Left renal cortex interstitium (tissue), 4 donors: ENCODE measurements at regions not wholly inside any gene's neighbourhood (a gene's known extent, or its start where the extent isn't known, plus 50 kb on each side); places are given as distances from the start of the nearest gene placed in this dataset.

ENCODE experiments used
- DNase-seq, 4 donors: peaks; one replicate each; pipeline ENCODE4 v3.0.0-alpha.2; 2013; ENCODE audit warnings: low read depth in 4 of 4, low spot score in 2 of 4, missing footprints in 1 of 4

DNA sequence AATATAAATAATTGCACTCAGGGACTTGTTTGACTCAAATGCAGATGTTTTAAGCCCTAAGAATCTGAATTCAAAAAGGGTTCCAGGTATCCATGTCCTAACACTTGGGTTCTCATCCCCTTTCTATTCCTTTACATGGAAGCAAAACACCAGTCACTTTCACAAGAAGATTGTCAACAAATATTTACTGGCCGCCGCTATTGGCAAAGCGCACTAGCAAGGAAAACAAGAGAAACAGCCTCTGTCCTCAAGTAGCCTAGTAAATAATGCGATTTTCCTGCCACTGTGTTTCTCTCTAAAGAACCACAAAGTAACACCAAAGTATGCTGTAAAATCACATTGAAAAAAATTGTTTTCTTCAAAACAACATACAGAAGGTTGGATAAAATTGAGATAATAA lies 66.7 kb upstream of the EZH2 start:
- DNase-seq: no peak

DNA sequence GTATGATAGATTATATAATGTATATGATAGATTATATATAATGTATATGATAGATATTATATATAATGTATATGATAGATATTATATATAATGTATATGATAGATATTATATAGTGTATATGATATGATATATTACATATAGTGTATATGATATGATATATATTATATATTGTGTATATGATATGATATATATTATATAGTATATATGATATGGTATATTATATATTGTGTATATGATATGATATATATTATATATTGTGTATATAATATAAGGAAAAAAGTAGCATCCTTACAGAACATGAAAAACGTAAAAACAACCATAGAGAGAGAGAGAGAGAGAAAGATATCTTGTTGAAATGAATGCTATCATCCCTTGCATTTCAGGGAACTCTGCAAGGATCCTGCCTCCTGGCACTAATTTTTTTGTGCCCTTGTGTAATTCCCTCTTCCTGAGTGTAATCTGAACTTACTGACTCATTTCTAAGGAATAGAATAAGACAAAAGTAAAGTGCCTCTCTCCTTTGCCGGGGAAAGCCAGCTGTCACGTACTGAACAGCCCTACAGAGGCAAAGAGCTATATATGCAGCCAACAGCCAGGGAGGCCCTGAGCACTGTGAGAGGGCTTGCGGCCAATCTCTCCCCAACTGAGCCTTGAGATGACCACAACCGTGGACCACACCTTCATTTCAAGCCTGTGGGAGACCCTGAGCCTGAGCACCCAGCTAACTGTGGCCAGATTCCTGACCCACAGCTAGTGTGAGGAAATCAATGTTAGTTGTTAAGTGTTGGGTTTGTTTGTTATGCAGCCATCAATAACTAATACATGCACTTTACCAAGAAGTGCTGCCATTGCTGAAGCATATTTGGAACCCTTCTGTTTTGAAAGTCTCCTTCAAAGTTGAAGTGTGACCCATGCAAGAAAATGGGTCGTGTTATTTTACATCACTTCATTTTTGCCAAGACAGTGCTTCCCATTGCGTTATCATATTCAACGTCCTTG lies 61.1 kb upstream of the EZH2 start:
- DNase-seq: no peak

DNA sequence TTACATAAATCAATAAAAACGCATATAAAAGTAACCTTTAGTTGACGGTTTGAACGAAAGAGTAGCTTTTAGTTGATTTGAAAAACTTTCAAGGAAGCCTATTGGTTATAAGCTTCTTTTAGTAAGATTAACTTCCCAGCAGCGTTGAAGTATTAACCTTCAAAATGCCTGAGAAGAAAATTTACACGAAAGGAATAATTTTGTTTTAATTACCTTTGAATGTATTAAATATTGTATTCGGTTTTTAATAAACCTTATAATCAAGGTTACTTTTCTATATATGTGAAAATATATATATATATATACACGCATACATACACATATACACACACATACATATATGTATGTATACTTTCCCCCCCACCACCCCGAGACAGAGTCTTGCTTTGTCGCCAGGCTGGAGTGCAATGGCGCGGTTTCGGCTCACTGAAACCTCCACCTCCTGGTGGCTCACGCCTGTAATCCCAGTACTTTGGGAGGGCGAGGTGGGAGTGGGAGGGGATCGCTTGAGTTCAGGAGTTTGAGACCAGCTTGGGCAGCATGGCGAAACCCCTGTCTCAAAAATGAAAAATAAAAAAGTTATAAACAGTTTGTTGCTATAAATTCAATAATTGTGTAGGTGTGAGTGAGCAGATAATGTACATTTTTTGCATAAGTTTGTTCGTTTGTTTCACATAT lies 57.6 kb upstream of the EZH2 start:
- no peak for DNase-seq

DNA sequence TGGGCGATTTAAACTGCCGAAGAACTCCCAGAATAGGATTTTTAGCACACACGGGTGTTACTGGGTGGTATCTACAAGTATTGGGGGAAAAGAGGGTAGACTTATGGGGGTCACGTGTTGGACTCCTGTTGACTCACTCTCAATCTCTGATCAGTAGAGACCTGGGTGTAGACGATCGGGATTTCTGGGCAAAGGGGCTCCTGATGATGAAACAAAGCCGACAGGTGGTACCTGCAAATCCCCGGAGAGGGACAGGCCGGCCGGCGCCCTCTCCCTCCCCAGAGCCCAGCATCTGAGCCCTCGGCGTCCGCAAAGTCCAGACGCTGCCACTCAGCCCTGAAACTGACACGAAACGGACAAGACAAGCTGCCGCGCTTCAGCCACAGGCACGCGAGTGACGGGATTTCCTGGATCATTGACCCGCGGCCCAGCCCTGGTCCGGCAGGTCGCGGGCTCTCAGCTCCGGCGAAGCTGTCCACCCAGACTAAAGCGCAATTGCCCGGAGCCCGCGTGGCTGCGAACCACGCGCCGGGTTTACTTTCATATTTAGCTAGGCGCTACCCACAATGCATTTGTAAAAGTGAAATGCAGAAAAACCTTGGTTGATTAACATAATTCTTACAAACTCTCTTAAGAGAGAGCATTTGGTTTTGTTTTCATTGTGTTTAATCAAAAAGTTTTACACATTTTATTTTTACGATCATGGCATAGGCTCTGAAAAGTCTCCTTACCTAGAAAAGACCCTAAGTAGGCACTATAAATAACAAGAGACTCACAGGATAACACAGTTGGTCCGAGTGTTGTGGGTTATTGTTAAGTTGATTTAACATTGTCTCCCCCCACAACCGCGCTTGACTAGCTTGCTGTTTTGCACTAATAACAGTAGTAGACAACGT lies 56.9 kb upstream of the EZH2 start:
- DNase-seq: peak in 3 of 4 donors; percentile 77 to 98 (median 86)

DNA sequence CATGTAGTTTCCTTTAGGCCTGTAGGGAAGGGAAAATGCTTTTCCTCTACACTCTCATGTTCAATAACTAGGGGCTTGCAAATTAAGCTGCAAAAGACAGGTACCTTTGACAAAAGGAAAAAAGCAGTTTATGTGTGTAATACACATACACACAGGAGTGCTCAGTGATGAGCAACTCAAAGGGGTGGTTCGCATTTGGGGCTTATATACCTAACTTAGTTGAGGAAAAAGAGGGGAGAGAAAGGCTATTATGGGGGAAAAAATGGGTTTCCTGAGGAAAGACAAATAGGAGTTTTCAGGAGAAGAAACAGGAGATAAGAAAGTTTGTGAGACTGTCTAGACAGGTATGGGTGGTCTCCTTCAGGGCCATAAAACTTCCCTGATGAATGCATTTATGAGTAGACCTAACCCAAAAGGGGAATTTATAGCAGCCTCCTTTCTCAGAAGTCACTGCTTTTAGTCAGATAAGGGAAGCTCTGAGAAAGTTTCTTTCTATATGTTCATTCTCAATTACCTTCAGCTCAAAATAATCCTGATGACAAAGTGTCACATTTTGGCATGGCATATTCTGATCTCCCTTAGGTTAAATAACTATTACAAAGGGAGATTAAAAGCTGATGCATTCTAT lies 55.2 kb upstream of the EZH2 start:
- DNase-seq: no peak

DNA sequence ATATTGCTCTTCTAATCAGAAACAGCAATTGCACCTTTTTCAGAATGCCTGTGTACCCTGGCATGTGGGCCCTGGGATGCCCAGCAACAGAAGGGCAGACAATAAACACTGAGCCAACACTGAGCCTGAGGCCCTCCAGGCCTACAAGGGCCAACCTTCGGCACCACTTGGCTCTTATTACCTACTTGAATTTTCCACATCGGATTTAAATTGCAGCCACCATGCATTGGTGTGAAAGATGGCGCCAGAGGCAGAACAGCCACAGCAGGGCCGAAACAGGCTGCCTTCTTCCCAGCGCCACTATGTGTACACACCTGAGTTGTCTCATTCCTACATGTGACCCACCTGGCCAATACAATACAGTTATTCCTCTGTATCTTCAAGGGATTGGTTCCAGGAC lies 51.4 kb upstream of the EZH2 start:
- DNase-seq: no peak
